GM12875 (cell line): ENCODE measurements at regions not wholly inside any gene's neighbourhood (a gene's known extent, or its start where the extent isn't known, plus 50 kb on each side); places are given as distances from the start of the nearest gene placed in this dataset.

Source experiments
- H3K4me3 ChIP-seq: one replicate; pipeline ENCODE4 v1.5.1; 2011; ENCODE audit warnings: low read depth, low read length, control low read depth
- CTCF ChIP-seq: IDR thresholded peaks from 2 replicates; pipeline ENCODE4 v1.5.1; 2011; ENCODE audit warnings: low read depth, mild to moderate bottlenecking, control low read depth, inconsistent platforms, low read length, moderate library complexity, borderline replicate concordance; ENCODE audit not compliant: insufficient read depth

GRCh38 chr22:27352426-27352825, 449.1 kb downstream of the MN1 start:
- no peak overlapping the region for H3K4me3 ChIP-seq
- no peak for TF ChIP-seq CTCF

- H3K4me3 ChIP-seq: no peak overlapping the region
- no peak for TF ChIP-seq CTCF
Measured at GRCh38 chr22:27358096-27358870, 443.3 kb downstream of the MN1 start.

- H3K4me3 ChIP-seq: no peak overlapping the region
- TF ChIP-seq CTCF: no peak
Measured at GRCh38 chr22:27370269-27370668, 431.3 kb downstream of the MN1 start.

- H3K4me3 ChIP-seq: no peak overlapping the region
- TF ChIP-seq CTCF: no peak
Measured at GRCh38 chr22:27370987-27371386, 430.6 kb downstream of the MN1 start.

GRCh38 chr22:27372364-27372763, 429.2 kb downstream of the MN1 start:
- TF ChIP-seq CTCF: no peak
- no peak overlapping the region for H3K4me3 ChIP-seq

- no peak overlapping the region for H3K4me3 ChIP-seq
- no peak for TF ChIP-seq CTCF
Measured at GRCh38 chr22:27372969-27373670, 428.4 kb downstream of the MN1 start.
